ENCODE measurements at regions not wholly inside any gene's neighbourhood (a gene's known extent, or its start where the extent isn't known, plus 50 kb on each side); places are given as distances from the start of the nearest gene placed in this dataset.
A peak's percentile ranks its signal among the peaks of the same experiment; 100 is the strongest.
"Not testable (repeated sequence)": the region's sequence is repeated elsewhere in the genome, so short reads cannot be mapped to it uniquely, and the experiment has no call there.

GRCh38 chr7:41459623-41460261 lies 243.1 kb downstream of the INHBA start:
- DNase-seq: no peak

GRCh38 chr7:41459183-41459582 lies 243.7 kb downstream of the INHBA start:
- no peak for DNase-seq

- no peak for DNase-seq
Observed at GRCh38 chr7:41457832-41458437, 245.0 kb downstream of the INHBA start.

- DNase-seq: peak; percentile 28
Observed at GRCh38 chr7:41451826-41452225, 251.1 kb downstream of the INHBA start.

GRCh38 chr7:41449694-41450093 lies 253.2 kb downstream of the INHBA start:
- no peak for DNase-seq

- DNase-seq: no peak
Observed at GRCh38 chr7:41449286-41449685, 253.6 kb downstream of the INHBA start.

- DNase-seq: no peak
Observed at GRCh38 chr7:41448104-41448503, 254.8 kb downstream of the INHBA start.

GRCh38 chr7:41447450-41448042 lies 255.3 kb downstream of the INHBA start:
- DNase-seq: no peak

- DNase-seq: peak; percentile 70
Observed at GRCh38 chr7:41446606-41447449, 256.1 kb downstream of the INHBA start.

GRCh38 chr7:41445946-41446345 lies 256.9 kb downstream of the INHBA start:
- no peak for DNase-seq

GRCh38 chr7:41445432-41445831 lies 257.5 kb downstream of the INHBA start:
- no peak for DNase-seq

GRCh38 chr7:41439515-41439879 lies 263.4 kb downstream of the INHBA start:
- no peak for DNase-seq

GRCh38 chr7:41438705-41439514 lies 264.0 kb downstream of the INHBA start:
- DNase-seq: peak; percentile 34

GRCh38 chr7:41437257-41438196 lies 265.4 kb downstream of the INHBA start:
- no peak for DNase-seq

- no peak for DNase-seq
Observed at GRCh38 chr7:41436139-41436538, 266.8 kb downstream of the INHBA start.

GRCh38 chr7:41435020-41435419 lies 267.9 kb downstream of the INHBA start:
- not testable (repeated sequence) for DNase-seq

GRCh38 chr7:41431671-41432070 lies 271.2 kb downstream of the INHBA start:
- DNase-seq: no peak

GRCh38 chr7:41428381-41428780 lies 274.5 kb downstream of the INHBA start:
- DNase-seq: no peak

GRCh38 chr7:41425926-41426325 lies 277.0 kb downstream of the INHBA start:
- peak; percentile 87 for DNase-seq

- DNase-seq: no peak
Observed at GRCh38 chr7:41421056-41421455, 281.8 kb downstream of the INHBA start.

- DNase-seq: peak; percentile 52
Observed at GRCh38 chr7:41420421-41420820, 282.5 kb downstream of the INHBA start.

GRCh38 chr7:41418337-41418736 lies 284.6 kb downstream of the INHBA start:
- DNase-seq: no peak

All from fibroblast of skin of right biceps (primary cell).